Liver (tissue), 3 donors: ENCODE measurements at regions not wholly inside any gene's neighbourhood (a gene's known extent, or its start where the extent isn't known, plus 50 kb on each side); places are given as distances from the start of the nearest gene placed in this dataset.

ENCODE experiments used
- EGR1 ChIP-seq, 2 donors: IDR thresholded peaks; 2 replicates each; pipeline ENCODE4 v1.6.1; 2016 to 2018; ENCODE audit warnings: antibody characterized with exemption in 2 of 2, low read depth in 2 of 2
- FOXA1 ChIP-seq: IDR thresholded peaks from 2 replicates; pipeline ENCODE4 v1.6.1; 2016; ENCODE audit warnings: antibody characterized with exemption
- GABPA ChIP-seq, 2 donors: IDR thresholded peaks in 1 of 2; conservative IDR thresholded peaks in 1 of 2; 2 replicates each; pipeline ENCODE4 v1.6.1; 2016; ENCODE audit warnings: antibody characterized with exemption in 2 of 2, mild to moderate bottlenecking in 1 of 2, moderate library complexity in 1 of 2
- JUND ChIP-seq, 2 donors: IDR thresholded peaks; 2 replicates each; pipeline ENCODE4 v1.6.1; 2016; ENCODE audit warnings: antibody characterized with exemption in 2 of 2
- RAD21 ChIP-seq, 2 donors: IDR thresholded peaks; 2 replicates each; pipeline ENCODE4 v1.6.1; 2016; ENCODE audit warnings: antibody characterized with exemption in 2 of 2, mild to moderate bottlenecking in 2 of 2
- RXRA ChIP-seq, 2 donors: IDR thresholded peaks; 2 replicates each; pipeline ENCODE4 v1.6.1; 2017 to 2018; ENCODE audit warnings: antibody characterized with exemption in 2 of 2, mild to moderate bottlenecking in 1 of 2
- TAF1 ChIP-seq: conservative IDR thresholded peaks from 2 replicates; pipeline ENCODE4 v1.6.1; 2016; ENCODE audit warnings: antibody characterized with exemption, mild to moderate bottlenecking
- YY1 ChIP-seq: IDR thresholded peaks from 2 replicates; pipeline ENCODE4 v1.6.1; 2016; ENCODE audit warnings: antibody characterized with exemption, mild to moderate bottlenecking
- TF ChIP-seq, protein P1 (sequence below): fragments of 150-350 bp; IDR thresholded peaks from 2 replicates; pipeline ENCODE4 v1.5.1; 2017; ENCODE audit warnings: improper control_type of control experiment, low read depth, low read length; ENCODE audit not compliant: missing input control
- TF ChIP-seq, protein P2 (sequence below): IDR thresholded peaks from 2 replicates; pipeline ENCODE4 v1.6.1; 2016; ENCODE audit warnings: antibody characterized with exemption
- donor health status: healthy.
- donor health status: healthy.

DNA sequence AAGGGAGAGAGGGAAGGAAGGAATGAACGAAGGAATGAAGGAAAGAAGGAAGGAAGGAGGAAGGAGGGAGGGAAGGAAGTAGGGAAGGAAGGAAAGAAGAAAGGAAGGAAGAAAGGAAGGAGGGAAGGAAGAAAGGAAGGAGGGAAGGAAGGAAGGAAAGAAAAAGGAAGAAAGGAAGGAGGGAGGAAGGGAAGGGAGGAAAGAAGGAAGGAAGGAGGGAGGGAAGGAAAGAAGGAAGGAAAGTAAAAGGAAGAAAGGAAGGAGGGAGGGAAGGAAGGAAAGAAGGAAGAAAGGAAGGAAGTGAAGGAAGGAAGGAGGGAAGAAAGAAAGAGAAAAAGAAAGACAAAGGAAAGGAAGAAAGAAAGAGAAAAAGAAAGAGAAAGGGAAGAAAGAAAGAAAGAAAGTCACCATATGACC is 442.4 kb downstream of the RBFOX1 start:
- TF ChIP-seq, protein P1, sequence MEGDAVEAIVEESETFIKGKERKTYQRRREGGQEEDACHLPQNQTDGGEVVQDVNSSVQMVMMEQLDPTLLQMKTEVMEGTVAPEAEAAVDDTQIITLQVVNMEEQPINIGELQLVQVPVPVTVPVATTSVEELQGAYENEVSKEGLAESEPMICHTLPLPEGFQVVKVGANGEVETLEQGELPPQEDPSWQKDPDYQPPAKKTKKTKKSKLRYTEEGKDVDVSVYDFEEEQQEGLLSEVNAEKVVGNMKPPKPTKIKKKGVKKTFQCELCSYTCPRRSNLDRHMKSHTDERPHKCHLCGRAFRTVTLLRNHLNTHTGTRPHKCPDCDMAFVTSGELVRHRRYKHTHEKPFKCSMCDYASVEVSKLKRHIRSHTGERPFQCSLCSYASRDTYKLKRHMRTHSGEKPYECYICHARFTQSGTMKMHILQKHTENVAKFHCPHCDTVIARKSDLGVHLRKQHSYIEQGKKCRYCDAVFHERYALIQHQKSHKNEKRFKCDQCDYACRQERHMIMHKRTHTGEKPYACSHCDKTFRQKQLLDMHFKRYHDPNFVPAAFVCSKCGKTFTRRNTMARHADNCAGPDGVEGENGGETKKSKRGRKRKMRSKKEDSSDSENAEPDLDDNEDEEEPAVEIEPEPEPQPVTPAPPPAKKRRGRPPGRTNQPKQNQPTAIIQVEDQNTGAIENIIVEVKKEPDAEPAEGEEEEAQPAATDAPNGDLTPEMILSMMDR, result no peak
- TF ChIP-seq YY1 (no peak), RAD21 (IDR thresholded peaks at IDR 0.05) (no peak), GABPA (IDR thresholded peaks at IDR 0.05 in 1 of 2, conservative IDR thresholded peaks at IDR 0.05 in 1 of 2) (no peak), JUND (IDR thresholded peaks at IDR 0.05) (no peak), TAF1 (no peak), FOXA1 (no peak), RXRA (IDR thresholded peaks at IDR 0.05) (no peak), EGR1 (IDR thresholded peaks at IDR 0.05; ENCODE audit: low read depth in 2 of 2) (no peak)
- TF ChIP-seq, protein P2, sequence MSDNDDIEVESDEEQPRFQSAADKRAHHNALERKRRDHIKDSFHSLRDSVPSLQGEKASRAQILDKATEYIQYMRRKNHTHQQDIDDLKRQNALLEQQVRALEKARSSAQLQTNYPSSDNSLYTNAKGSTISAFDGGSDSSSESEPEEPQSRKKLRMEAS, result no peak
